ENCODE measurements at regions not wholly inside any gene's neighbourhood (a gene's known extent, or its start where the extent isn't known, plus 50 kb on each side); places are given as distances from the start of the nearest gene placed in this dataset.

GRCh38 chr5:145661737-145662485 lies 173.2 kb downstream of the PRELID2 start (continued):
- TF ChIP-seq, protein P1, sequence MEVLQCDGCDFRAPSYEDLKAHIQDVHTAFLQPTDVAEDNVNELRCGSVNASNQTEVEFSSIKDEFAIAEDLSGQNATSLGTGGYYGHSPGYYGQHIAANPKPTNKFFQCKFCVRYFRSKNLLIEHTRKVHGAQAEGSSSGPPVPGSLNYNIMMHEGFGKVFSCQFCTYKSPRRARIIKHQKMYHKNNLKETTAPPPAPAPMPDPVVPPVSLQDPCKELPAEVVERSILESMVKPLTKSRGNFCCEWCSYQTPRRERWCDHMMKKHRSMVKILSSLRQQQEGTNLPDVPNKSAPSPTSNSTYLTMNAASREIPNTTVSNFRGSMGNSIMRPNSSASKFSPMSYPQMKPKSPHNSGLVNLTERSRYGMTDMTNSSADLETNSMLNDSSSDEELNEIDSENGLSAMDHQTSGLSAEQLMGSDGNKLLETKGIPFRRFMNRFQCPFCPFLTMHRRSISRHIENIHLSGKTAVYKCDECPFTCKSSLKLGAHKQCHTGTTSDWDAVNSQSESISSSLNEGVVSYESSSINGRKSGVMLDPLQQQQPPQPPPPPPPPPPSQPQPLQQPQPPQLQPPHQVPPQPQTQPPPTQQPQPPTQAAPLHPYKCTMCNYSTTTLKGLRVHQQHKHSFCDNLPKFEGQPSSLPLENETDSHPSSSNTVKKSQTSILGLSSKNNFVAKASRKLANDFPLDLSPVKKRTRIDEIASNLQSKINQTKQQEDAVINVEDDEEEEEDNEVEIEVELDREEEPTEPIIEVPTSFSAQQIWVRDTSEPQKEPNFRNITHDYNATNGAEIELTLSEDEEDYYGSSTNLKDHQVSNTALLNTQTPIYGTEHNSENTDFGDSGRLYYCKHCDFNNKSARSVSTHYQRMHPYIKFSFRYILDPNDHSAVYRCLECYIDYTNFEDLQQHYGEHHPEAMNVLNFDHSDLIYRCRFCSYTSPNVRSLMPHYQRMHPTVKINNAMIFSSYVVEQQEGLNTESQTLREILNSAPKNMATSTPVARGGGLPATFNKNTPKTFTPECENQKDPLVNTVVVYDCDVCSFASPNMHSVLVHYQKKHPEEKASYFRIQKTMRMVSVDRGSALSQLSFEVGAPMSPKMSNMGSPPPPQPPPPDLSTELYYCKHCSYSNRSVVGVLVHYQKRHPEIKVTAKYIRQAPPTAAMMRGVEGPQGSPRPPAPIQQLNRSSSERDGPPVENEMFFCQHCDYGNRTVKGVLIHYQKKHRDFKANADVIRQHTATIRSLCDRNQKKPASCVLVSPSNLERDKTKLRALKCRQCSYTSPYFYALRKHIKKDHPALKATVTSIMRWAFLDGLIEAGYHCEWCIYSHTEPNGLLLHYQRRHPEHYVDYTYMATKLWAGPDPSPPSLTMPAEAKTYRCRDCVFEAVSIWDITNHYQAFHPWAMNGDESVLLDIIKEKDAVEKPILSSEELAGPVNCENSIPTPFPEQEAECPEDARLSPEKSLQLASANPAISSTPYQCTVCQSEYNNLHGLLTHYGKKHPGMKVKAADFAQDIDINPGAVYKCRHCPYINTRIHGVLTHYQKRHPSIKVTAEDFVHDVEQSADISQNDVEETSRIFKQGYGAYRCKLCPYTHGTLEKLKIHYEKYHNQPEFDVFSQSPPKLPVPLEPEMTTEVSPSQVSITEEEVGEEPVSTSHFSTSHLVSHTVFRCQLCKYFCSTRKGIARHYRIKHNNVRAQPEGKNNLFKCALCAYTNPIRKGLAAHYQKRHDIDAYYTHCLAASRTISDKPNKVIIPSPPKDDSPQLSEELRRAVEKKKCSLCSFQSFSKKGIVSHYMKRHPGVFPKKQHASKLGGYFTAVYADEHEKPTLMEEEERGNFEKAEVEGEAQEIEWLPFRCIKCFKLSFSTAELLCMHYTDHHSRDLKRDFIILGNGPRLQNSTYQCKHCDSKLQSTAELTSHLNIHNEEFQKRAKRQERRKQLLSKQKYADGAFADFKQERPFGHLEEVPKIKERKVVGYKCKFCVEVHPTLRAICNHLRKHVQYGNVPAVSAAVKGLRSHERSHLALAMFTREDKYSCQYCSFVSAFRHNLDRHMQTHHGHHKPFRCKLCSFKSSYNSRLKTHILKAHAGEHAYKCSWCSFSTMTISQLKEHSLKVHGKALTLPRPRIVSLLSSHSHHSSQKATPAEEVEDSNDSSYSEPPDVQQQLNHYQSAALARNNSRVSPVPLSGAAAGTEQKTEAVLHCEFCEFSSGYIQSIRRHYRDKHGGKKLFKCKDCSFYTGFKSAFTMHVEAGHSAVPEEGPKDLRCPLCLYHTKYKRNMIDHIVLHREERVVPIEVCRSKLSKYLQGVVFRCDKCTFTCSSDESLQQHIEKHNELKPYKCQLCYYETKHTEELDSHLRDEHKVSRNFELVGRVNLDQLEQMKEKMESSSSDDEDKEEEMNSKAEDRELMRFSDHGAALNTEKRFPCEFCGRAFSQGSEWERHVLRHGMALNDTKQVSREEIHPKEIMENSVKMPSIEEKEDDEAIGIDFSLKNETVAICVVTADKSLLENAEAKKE (CRISPR knock-in tag; IDR thresholded peaks at IDR 0.05), result no peak
- TF ChIP-seq REST (IDR thresholded peaks at IDR 0.05; ENCODE audit: unreplicated experiment), result no peak

GRCh38 chr5:145660897-145661640 lies 174.1 kb downstream of the PRELID2 start:
- H3K4me3 ChIP-seq, result no peak overlapping the region
- no peaks in the 10 kb centered on the region for H3K27me3 Mint-ChIP-seq (ENCODE audit: insufficient read depth, low read depth, poor library complexity)
- DNase-seq (ENCODE audit: low spot score), result no peak
- H3K4me3 Mint-ChIP-seq, result no peak overlapping the region
- H3K4me1 Mint-ChIP-seq, result peaks cover 5% of the 10 kb centered on the region; the same call in 2 of the 3 replicates
- H3K27me3 ChIP-seq (ENCODE audit: insufficient read depth), result no peaks in the 10 kb centered on the region
- peaks cover under 1% of the 10 kb centered on the region; the same call in 1 of the 3 replicates for H3K36me3 Mint-ChIP-seq (ENCODE audit: low read depth)
- H4K20me1 ChIP-seq (replicated peaks; ENCODE audit: insufficient read depth), result no peaks in the 10 kb centered on the region
- H3K4me2 ChIP-seq, result no peak overlapping the region
- no peak overlapping the region for H3K27ac ChIP-seq (ENCODE audit: low read depth)
- peaks cover 7% of the 10 kb centered on the region; the same call in 1 of the 2 replicates for H3K9me2 ChIP-seq (ENCODE audit: insufficient read depth)
- no peaks in the 10 kb centered on the region for H3K4me1 ChIP-seq (ENCODE audit: insufficient read depth)
- peaks cover 4% of the 10 kb centered on the region for H3K9me3 Mint-ChIP-seq
- H3K79me2 ChIP-seq (replicated peaks; ENCODE audit: insufficient read depth), result no peaks in the 10 kb centered on the region
- no peaks in the 10 kb centered on the region for H3F3A ChIP-seq (replicated peaks; ENCODE audit: low read depth)
- no peak overlapping the region for H3K27ac Mint-ChIP-seq
- no peak overlapping the region for H2AFZ ChIP-seq
- no peak for ATAC-seq
- no peaks in the 10 kb centered on the region for H3K36me3 ChIP-seq (ENCODE audit: insufficient read depth)
- TF ChIP-seq EZH2 (IDR thresholded peaks at IDR 0.05; ENCODE audit: low read depth, unreplicated experiment), result no peak
- TF ChIP-seq CTCF (conservative IDR thresholded peaks at IDR 0.05; ENCODE audit: low read depth in 2 of 2), result no peak
- no peak for TF ChIP-seq EZH2phosphoT487 (IDR thresholded peaks at IDR 0.05; ENCODE audit: unreplicated experiment)
- TF ChIP-seq STAT1 (IDR thresholded peaks at IDR 0.05; ENCODE audit: unreplicated experiment), result no peak
- TF ChIP-seq, protein P2, sequence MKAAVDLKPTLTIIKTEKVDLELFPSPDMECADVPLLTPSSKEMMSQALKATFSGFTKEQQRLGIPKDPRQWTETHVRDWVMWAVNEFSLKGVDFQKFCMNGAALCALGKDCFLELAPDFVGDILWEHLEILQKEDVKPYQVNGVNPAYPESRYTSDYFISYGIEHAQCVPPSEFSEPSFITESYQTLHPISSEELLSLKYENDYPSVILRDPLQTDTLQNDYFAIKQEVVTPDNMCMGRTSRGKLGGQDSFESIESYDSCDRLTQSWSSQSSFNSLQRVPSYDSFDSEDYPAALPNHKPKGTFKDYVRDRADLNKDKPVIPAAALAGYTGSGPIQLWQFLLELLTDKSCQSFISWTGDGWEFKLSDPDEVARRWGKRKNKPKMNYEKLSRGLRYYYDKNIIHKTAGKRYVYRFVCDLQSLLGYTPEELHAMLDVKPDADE (IDR thresholded peaks at IDR 0.05), result no peak
- TF ChIP-seq POLR2AphosphoS5 (IDR thresholded peaks at IDR 0.05; ENCODE audit: low read depth), result no peak

Measured in GM23338 (cell line).